ENCODE measurements at regions not wholly inside any gene's neighbourhood (a gene's known extent, or its start where the extent isn't known, plus 50 kb on each side); places are given as distances from the start of the nearest gene placed in this dataset.
A peak's percentile ranks its signal among the peaks of the same experiment; 100 is the strongest.
"Not testable (repeated sequence)": the region's sequence is repeated elsewhere in the genome, so short reads cannot be mapped to it uniquely, and the experiment has no call there.

GRCh38 chr6:73941892-73942291 lies 245.9 kb downstream of the CD109 start:
- DNase-seq (ENCODE audit: low read depth) = no peak
- no peak for TF ChIP-seq CTCF (conservative IDR thresholded peaks at IDR 0.05; ENCODE audit: low read length)
- no peak overlapping the region for H3K4me3 ChIP-seq (ENCODE audit: low read length)

GRCh38 chr6:73937805-73938204 lies 241.8 kb downstream of the CD109 start:
- TF ChIP-seq CTCF (conservative IDR thresholded peaks at IDR 0.05; ENCODE audit: low read length) = no peak
- no peak for DNase-seq (ENCODE audit: low read depth)
- H3K4me3 ChIP-seq (ENCODE audit: low read length) = no peak overlapping the region

- DNase-seq (ENCODE audit: low read depth) = peak; percentile 9
- H3K4me3 ChIP-seq (ENCODE audit: low read length) = no peak overlapping the region
- TF ChIP-seq CTCF (conservative IDR thresholded peaks at IDR 0.05; ENCODE audit: low read length) = no peak
Observed at GRCh38 chr6:73932866-73933265, 236.9 kb downstream of the CD109 start.

- peak; percentile 16 for DNase-seq (ENCODE audit: low read depth)
- no peak for TF ChIP-seq CTCF (conservative IDR thresholded peaks at IDR 0.05; ENCODE audit: low read length)
- no peak overlapping the region for H3K4me3 ChIP-seq (ENCODE audit: low read length)
Observed at GRCh38 chr6:73929405-73929804, 233.4 kb downstream of the CD109 start.

- DNase-seq (ENCODE audit: low read depth) = no peak
- no peak for TF ChIP-seq CTCF (conservative IDR thresholded peaks at IDR 0.05; ENCODE audit: low read length)
- no peak overlapping the region for H3K4me3 ChIP-seq (ENCODE audit: low read length)
Observed at GRCh38 chr6:73927421-73927820, 231.4 kb downstream of the CD109 start.

- not testable (repeated sequence) for H3K4me3 ChIP-seq (ENCODE audit: low read length); DNase-seq (ENCODE audit: low read depth)
Observed at GRCh38 chr6:73925703-73926102, 229.7 kb downstream of the CD109 start.

- DNase-seq (ENCODE audit: low read depth) = peak; percentile 87
- H3K4me3 ChIP-seq (ENCODE audit: low read length) = no peak overlapping the region
- no peak; the same call in 1 of the 2 replicates for TF ChIP-seq CTCF (conservative IDR thresholded peaks at IDR 0.05; ENCODE audit: low read length)
Observed at GRCh38 chr6:73923905-73924485, 228.0 kb downstream of the CD109 start.

- no peak for DNase-seq (ENCODE audit: low read depth)
- H3K4me3 ChIP-seq (ENCODE audit: low read length) = no peak overlapping the region
- no peak for TF ChIP-seq CTCF (conservative IDR thresholded peaks at IDR 0.05; ENCODE audit: low read length)
Observed at GRCh38 chr6:73903155-73903554, 207.2 kb downstream of the CD109 start.

Data from AG10803 (cell line).